HG03521 (cell line): ENCODE measurements at regions not wholly inside any gene's neighbourhood (a gene's known extent, or its start where the extent isn't known, plus 50 kb on each side); places are given as distances from the start of the nearest gene placed in this dataset.
"Not testable (repeated sequence)": the region's sequence is repeated elsewhere in the genome, so short reads cannot be mapped to it uniquely, and the experiment has no call there.

Experiments used
- ATAC-seq: cut with Tn5 transposase; IDR thresholded peaks from one replicate; pipeline ENCODE4 v1.9.1; 2021; ENCODE audit warnings: mild to moderate bottlenecking, moderate library complexity; ENCODE audit not compliant: unreplicated experiment

GRCh38 chr11:80748207-80748925 lies 1307.5 kb upstream of the TENM4 start:
- ATAC-seq, result no peak

GRCh38 chr11:80746300-80746699 lies 1305.5 kb upstream of the TENM4 start:
- ATAC-seq, result no peak

GRCh38 chr11:80745416-80745815 lies 1304.6 kb upstream of the TENM4 start:
- ATAC-seq, result no peak

- ATAC-seq, result no peak
These were observed 1293.0 kb upstream of the TENM4 start for GRCh38 chr11:80733790-80734189.

- ATAC-seq, result no peak
These were observed 1292.5 kb upstream of the TENM4 start for GRCh38 chr11:80733361-80733760.

DNA sequence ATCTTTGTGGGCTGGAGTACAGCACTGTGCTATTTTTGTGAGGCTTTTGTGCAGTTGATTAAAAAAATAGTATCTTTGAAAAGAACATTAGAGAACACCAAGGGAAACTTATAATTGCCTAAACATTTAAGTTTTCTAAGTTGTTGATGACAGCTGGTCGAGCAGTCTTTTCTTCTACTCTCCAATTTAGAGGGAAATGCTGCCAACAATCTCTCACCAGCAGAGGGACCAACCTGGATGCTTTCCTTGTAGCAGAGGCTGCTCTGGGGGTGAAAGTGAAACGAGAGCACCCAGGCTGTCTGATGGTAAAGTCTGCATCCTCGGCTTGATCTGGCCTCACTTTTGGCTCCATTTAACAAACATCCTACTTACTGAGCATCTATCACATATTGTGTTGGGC lies 1286.5 kb upstream of the TENM4 start:
- peak; percentile 59 for ATAC-seq

DNA sequence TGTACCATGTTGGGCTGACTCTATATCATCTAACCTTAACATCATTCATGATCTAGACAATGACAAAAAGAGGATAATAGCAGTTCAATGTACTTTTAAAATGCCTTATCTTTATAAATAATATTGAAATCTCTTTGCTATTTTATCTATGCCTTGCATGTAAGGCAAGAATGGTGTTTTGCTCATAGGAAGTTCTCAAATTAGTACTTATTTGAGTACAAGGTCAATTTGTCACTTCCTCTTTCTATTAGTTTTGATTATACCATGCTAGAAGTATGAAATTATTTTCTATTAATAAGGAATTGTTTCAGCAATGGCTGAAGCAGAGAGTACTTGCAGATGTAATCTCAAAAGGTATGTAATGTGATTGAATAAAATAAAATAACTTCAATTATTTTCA lies 1285.4 kb upstream of the TENM4 start:
- no peak for ATAC-seq

GRCh38 chr11:80724366-80724765 lies 1283.5 kb upstream of the TENM4 start:
- ATAC-seq, result no peak

DNA sequence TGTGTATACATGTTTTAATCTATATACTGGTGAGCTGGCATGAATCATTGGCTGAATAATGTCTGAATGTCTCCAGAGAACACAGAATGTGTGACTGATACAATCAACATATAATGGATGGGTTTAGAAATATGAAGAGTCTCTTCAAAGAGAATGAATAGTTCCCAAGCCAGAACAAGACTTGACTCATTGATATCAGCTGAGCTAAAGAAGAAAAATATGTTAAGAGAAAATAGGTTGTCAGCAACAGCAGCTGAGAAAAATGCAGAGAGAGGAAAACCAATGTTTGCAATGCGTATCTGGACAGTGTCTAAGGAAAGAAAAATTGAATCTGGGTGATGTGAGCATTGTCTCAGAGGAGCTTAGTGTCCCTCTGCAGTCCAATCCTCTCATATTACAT lies 1281.8 kb upstream of the TENM4 start:
- ATAC-seq, result no peak

GRCh38 chr11:80720295-80720694 lies 1279.5 kb upstream of the TENM4 start:
- no peak for ATAC-seq

GRCh38 chr11:80719292-80719646 lies 1278.4 kb upstream of the TENM4 start:
- ATAC-seq, result no peak

DNA sequence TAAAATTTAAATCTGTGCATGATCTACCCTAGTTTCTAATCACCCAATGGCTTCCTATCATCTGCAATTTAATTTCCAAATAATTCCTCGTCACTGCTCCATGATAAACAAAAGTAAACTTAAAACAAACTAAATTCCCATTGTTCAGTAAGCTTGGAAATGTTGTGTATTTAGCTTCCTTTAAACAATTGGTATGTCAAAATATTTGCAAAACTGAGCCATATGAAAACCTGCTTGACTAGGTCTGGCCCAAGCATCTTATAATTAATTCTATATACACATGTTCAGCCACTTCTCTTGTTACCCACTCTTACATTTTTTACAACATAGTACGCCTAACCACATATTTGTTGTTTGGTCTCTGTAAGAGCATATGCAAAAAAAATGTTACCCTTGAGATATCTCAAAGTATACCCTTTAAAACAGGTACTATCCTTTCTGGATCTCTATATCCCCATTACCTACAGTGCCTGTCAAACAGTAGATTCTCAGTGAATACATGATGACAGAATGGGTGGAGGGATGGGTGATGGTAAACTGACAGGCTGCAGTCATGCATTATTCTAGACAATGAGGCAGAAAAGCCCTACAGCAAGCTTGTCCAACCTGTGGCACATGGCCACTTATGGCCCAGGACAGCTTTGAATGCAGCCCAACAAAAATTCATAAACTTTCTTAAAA lies 1277.9 kb upstream of the TENM4 start:
- ATAC-seq, result no peak

GRCh38 chr11:80702264-80702663 lies 1261.4 kb upstream of the TENM4 start:
- ATAC-seq, result no peak

DNA sequence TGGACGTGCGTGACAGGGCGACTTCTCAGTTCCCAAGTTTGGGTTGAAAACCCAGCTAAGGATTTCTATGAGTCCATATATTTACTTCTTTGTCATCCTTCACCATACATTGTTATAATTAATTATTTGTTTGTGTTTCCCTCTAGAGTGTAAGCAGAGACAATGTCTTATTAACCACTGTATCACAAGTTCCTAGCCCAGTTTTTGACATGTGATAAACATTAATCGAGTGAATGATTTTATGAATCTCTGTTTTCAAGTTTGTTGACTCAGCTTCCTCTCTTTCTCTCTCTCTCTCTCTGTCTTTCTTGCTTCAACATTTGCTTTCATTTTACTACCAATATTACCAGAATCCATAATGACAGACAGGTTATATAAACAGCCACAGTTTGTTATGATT lies 1259.6 kb upstream of the TENM4 start:
- no peak for ATAC-seq

DNA sequence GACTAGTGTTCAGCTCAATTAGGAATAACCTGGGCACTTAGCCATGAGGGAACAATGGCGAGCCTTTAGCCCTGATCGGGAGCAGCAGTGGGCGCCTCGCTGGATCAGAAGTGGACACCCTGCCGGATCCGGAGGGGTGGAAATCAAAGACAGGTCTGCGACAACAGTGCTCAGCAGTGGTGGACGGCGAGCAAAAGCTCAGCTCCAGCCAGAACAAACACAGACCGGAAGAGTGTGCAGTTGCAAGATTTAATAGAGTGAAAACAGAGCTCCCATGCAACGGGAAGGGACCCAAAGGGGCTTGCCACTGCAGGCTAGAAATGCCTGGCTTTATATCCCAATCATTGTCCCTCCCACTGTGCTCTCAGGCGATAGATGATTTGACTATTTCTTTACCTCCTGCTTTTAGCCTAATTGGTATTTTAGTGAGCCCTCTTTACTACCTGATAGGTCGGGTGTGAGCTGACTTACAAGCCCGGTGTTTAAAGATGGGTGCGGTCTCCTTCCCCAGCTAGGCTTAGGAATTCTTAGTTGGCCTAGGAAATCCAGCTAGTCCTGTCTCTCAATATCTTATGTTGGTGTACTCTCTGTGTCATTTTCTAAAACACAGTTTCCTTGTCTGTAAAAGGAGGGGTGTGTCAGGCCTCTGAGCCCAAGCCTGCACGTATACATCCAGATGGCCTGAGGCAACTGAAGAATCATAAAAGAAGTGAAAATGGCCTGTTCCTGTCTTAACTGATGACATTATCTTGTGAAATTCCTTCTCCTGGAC lies 1258.8 kb upstream of the TENM4 start:
- ATAC-seq, result not testable (repeated sequence)

- ATAC-seq, result no peak
These were observed 1257.8 kb upstream of the TENM4 start for GRCh38 chr11:80698637-80699036.

DNA sequence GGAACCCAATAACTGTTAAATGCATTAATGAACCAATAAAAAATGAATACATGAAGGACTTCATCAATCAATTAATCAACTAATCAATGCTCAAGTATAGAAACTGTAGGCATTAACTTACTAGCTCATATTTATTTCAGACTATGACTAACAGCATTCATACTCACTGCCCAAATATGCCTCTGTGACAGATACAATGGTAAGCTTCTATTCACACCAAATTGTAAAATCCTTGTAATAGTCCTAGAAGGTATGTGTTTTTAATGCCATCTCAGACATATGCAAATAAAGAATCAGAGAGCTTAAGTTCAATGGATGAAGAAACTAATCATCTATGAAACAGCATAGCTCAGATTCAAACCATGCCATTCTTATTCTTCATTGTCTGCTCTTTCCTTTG lies 1253.6 kb upstream of the TENM4 start:
- no peak for ATAC-seq

DNA sequence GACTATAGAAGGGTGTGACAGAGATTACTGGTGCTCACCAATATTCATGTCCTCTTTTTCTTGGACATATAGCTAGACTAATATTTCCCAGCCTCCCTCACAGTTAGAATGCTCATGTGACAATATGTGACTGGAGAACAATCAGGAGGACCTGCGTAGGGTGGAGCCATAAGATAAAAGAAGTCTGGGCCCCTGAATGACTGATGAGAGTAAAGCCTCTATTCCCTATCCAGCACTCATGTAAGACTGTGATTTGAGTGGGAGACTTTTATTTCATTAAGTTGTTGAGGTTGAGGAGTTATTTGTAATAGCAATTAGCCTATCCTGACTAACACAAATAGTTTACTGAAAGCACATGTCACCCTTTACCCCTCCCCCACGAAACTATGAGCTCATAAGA lies 1247.1 kb upstream of the TENM4 start:
- ATAC-seq, result no peak

- no peak for ATAC-seq
These were observed 1246.1 kb upstream of the TENM4 start for GRCh38 chr11:80686889-80687288.

DNA sequence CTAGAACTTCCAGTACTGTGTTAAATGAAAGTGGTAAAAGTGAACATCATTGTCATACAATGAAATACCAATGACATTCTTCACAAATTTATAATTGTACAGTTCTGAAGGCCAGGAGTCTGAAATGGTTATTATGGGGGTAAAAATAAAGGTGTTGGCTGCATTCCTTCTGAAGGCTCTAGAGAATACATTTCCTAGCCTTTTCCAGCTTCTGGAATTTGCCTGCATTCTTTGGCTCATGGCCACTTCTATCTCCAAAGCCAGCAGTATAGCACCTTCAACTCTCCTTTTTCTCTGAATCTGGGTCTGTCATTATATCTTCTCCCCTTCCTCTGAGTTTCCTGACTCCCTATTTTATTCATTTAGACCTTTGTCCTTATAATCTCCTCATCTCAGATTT lies 1232.7 kb upstream of the TENM4 start:
- ATAC-seq, result no peak

GRCh38 chr11:80669620-80670019 lies 1228.8 kb upstream of the TENM4 start:
- ATAC-seq, result no peak

DNA sequence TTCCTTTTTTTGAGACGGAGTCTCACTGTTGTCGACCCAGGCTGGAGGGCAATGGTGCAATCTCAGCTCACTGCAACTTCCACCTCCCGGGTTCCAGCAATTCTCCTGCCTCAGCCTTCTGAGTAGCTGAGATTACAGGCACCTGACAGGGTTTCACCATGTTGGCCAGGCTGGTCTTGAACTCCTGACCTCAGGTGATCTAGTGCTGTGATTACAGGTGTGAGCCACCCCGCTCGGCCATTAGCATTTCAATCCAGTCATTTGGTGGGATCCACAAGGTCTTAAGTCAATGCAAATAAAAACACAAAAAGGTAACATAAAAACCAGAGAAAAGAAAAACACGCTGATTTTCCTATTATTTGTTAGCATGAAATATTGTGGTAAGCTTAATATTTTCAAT lies 1227.2 kb upstream of the TENM4 start:
- ATAC-seq, result no peak
